ENCODE measurements at regions not wholly inside any gene's neighbourhood (a gene's known extent, or its start where the extent isn't known, plus 50 kb on each side); places are given as distances from the start of the nearest gene placed in this dataset.

- no peak for DNase-seq
These were observed 187.5 kb downstream of the AHR start for GRCh38 chr7:17485904-17486303.

- DNase-seq = no peak
These were observed 188.4 kb downstream of the AHR start for GRCh38 chr7:17486835-17487234.

- DNase-seq = no peak
These were observed 188.9 kb downstream of the AHR start for GRCh38 chr7:17487343-17487742.

GRCh38 chr7:17488829-17489228 lies 190.4 kb downstream of the AHR start:
- DNase-seq = no peak

GRCh38 chr7:17489961-17490360 lies 191.5 kb downstream of the AHR start:
- no peak for DNase-seq

GRCh38 chr7:17490825-17491224 lies 192.4 kb downstream of the AHR start:
- no peak for DNase-seq

- no peak for DNase-seq
These were observed 194.0 kb downstream of the AHR start for GRCh38 chr7:17492437-17492836.

GRCh38 chr7:17493446-17493845 lies 195.0 kb downstream of the AHR start:
- DNase-seq = no peak

GRCh38 chr7:17495655-17496394 lies 197.4 kb downstream of the AHR start:
- DNase-seq = no peak

- no peak for DNase-seq
These were observed 198.7 kb downstream of the AHR start for GRCh38 chr7:17497136-17497535.

GRCh38 chr7:17497549-17498167 lies 199.2 kb downstream of the AHR start:
- DNase-seq = no peak

- DNase-seq = no peak
These were observed 199.8 kb downstream of the AHR start for GRCh38 chr7:17498230-17498629.

GRCh38 chr7:17500736-17501135 lies 202.3 kb downstream of the AHR start:
- DNase-seq = no peak

GRCh38 chr7:17501441-17502212 lies 203.2 kb downstream of the AHR start:
- DNase-seq = no peak

GRCh38 chr7:17502213-17503060 lies 204.0 kb downstream of the AHR start:
- DNase-seq = no peak

GRCh38 chr7:17506095-17506494 lies 207.6 kb downstream of the AHR start:
- DNase-seq = no peak

GRCh38 chr7:17506596-17506995 lies 208.1 kb downstream of the AHR start:
- DNase-seq = no peak

GRCh38 chr7:17507717-17508116 lies 209.3 kb downstream of the AHR start:
- no peak for DNase-seq

GRCh38 chr7:17512181-17512675 lies 213.8 kb downstream of the AHR start:
- no peak for DNase-seq

GRCh38 chr7:17516771-17517170 lies 218.3 kb downstream of the AHR start:
- DNase-seq = no peak

GRCh38 chr7:17520941-17521340 lies 222.5 kb downstream of the AHR start:
- no peak for DNase-seq

- no peak for DNase-seq
These were observed 223.0 kb downstream of the AHR start for GRCh38 chr7:17521437-17521836.

All from CD4-positive, alpha-beta T cell treated with Interleukin-17A for 4 hours (primary cell).